Keratinocyte (primary cell): ENCODE measurements at regions not wholly inside any gene's neighbourhood (a gene's known extent, or its start where the extent isn't known, plus 50 kb on each side); places are given as distances from the start of the nearest gene placed in this dataset.

Experiments
- CTCF ChIP-seq, 3 experiments: IDR thresholded peaks in 1 of 3; conservative IDR thresholded peaks in 1 of 3; optimal IDR thresholded peaks in 1 of 3; 2 replicates in 2 of 3; 3 replicates in 1 of 3; pipeline versions ENCODE3 to v1.5.1; 2011; ENCODE audit warnings: low read length in 3 of 3, mild to moderate bottlenecking in 3 of 3, moderate library complexity in 2 of 3, control low read depth in 1 of 3, inconsistent platforms in 1 of 3; ENCODE audit not compliant: insufficient read depth in 2 of 3; ENCODE audit errors: extremely low read depth in 1 of 3
- EZH2 ChIP-seq: IDR thresholded peaks from one replicate; pipeline ENCODE4 v1.6.1; 2012; ENCODE audit warnings: inconsistent platforms, mild to moderate bottlenecking, low read length, moderate library complexity

GRCh38 chr21:35909456-35910223 lies 150.7 kb downstream of the SETD4 start:
- no peak for TF ChIP-seq CTCF (optimal IDR thresholded peaks at IDR 0.05 in 1 of 3, IDR thresholded peaks at IDR 0.05 in 1 of 3, conservative IDR thresholded peaks at IDR 0.05 in 1 of 3; ENCODE audit: extremely low read depth in 1 of 3, insufficient read depth in 2 of 3, low read length in 3 of 3)
- no peak for TF ChIP-seq EZH2
